ENCODE measurements at regions not wholly inside any gene's neighbourhood (a gene's known extent, or its start where the extent isn't known, plus 50 kb on each side); places are given as distances from the start of the nearest gene placed in this dataset.

DNA sequence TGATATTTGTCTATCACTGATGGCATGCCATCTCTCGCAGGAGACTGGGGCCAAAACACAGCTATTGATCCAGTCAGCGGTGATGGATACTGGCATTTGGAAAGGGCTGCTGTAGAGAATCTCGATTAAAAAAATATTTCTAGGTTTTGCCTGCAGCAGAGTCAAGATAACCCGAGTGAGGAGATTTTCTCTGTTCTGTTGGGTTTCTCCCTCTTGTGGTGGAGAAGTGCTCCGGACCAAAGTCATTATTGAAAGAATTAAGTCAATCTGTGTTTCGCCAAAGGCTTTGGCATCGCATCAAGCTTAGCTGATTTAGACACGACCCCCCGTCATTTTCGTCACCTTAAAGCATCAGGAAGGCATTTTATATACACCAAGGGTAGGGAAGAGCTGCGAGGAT is 97.1 kb upstream of the IRX2 start:
- TF ChIP-seq, protein P1, sequence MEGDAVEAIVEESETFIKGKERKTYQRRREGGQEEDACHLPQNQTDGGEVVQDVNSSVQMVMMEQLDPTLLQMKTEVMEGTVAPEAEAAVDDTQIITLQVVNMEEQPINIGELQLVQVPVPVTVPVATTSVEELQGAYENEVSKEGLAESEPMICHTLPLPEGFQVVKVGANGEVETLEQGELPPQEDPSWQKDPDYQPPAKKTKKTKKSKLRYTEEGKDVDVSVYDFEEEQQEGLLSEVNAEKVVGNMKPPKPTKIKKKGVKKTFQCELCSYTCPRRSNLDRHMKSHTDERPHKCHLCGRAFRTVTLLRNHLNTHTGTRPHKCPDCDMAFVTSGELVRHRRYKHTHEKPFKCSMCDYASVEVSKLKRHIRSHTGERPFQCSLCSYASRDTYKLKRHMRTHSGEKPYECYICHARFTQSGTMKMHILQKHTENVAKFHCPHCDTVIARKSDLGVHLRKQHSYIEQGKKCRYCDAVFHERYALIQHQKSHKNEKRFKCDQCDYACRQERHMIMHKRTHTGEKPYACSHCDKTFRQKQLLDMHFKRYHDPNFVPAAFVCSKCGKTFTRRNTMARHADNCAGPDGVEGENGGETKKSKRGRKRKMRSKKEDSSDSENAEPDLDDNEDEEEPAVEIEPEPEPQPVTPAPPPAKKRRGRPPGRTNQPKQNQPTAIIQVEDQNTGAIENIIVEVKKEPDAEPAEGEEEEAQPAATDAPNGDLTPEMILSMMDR (IDR thresholded peaks at IDR 0.05), result no peak
- no peak for TF ChIP-seq POLR2A (IDR thresholded peaks at IDR 0.05)

Data from body of pancreas (tissue), 4 donors.